LoVo (cell line): ENCODE measurements at regions not wholly inside any gene's neighbourhood (a gene's known extent, or its start where the extent isn't known, plus 50 kb on each side); places are given as distances from the start of the nearest gene placed in this dataset.
"Not testable (repeated sequence)": the region's sequence is repeated elsewhere in the genome, so short reads cannot be mapped to it uniquely, and the experiment has no call there.

Experiments
- DNase-seq: peaks from one replicate; pipeline ENCODE4 v3.0.0-alpha.2; 2016; ENCODE audit warnings: low spot score

GRCh38 chr5:102617191-102618187 lies 118.7 kb upstream of the SLCO6A1 start:
- DNase-seq, result no peak

GRCh38 chr5:102622262-102622661 lies 123.5 kb upstream of the SLCO6A1 start:
- DNase-seq, result no peak

GRCh38 chr5:102623329-102624065 lies 124.7 kb upstream of the SLCO6A1 start:
- no peak for DNase-seq

GRCh38 chr5:102624405-102624804 lies 125.6 kb upstream of the SLCO6A1 start:
- no peak for DNase-seq

- DNase-seq, result no peak
Observed at GRCh38 chr5:102625468-102625867, 126.7 kb upstream of the SLCO6A1 start.

GRCh38 chr5:102625928-102626327 lies 127.1 kb upstream of the SLCO6A1 start:
- DNase-seq, result no peak

- no peak for DNase-seq
Observed at GRCh38 chr5:102627315-102627714, 127.8 kb upstream of the PAM start.

GRCh38 chr5:102628441-102629175 lies 126.5 kb upstream of the PAM start:
- no peak for DNase-seq

GRCh38 chr5:102629827-102630605 lies 125.1 kb upstream of the PAM start:
- DNase-seq, result no peak

GRCh38 chr5:102635399-102635798 lies 119.7 kb upstream of the PAM start:
- DNase-seq, result not testable (repeated sequence)

GRCh38 chr5:102638316-102638715 lies 116.8 kb upstream of the PAM start:
- DNase-seq, result no peak

- DNase-seq, result peak; percentile 19
Observed at GRCh38 chr5:102638912-102639652, 116.0 kb upstream of the PAM start.

GRCh38 chr5:102649731-102650130 lies 105.4 kb upstream of the PAM start:
- DNase-seq, result no peak

GRCh38 chr5:102651466-102651865 lies 103.6 kb upstream of the PAM start:
- no peak for DNase-seq

GRCh38 chr5:102654559-102655349 lies 100.4 kb upstream of the PAM start:
- DNase-seq, result no peak

- DNase-seq, result no peak
Observed at GRCh38 chr5:102659151-102659550, 96.0 kb upstream of the PAM start.

- no peak for DNase-seq
Observed at GRCh38 chr5:102660111-102660510, 95.0 kb upstream of the PAM start.

- no peak for DNase-seq
Observed at GRCh38 chr5:102663749-102664530, 91.2 kb upstream of the PAM start.
